GM19397 (cell line): ENCODE measurements at regions not wholly inside any gene's neighbourhood (a gene's known extent, or its start where the extent isn't known, plus 50 kb on each side); places are given as distances from the start of the nearest gene placed in this dataset.
"Not testable (repeated sequence)": the region's sequence is repeated elsewhere in the genome, so short reads cannot be mapped to it uniquely, and the experiment has no call there.

ENCODE experiments used
- ATAC-seq: cut with Tn5 transposase; IDR thresholded peaks from one replicate; pipeline ENCODE4 v1.9.1; 2021; ENCODE audit warnings: mild to moderate bottlenecking, moderate library complexity; ENCODE audit not compliant: unreplicated experiment

GRCh38 chr4:60913671-60914070, 286.5 kb upstream of the ADGRL3 start:
- no peak for ATAC-seq

GRCh38 chr4:60921735-60922134, 278.4 kb upstream of the ADGRL3 start:
- not testable (repeated sequence) for ATAC-seq

- no peak for ATAC-seq
These were observed 277.1 kb upstream of the ADGRL3 start for GRCh38 chr4:60923075-60923474.

- no peak for ATAC-seq
These were observed 273.5 kb upstream of the ADGRL3 start for GRCh38 chr4:60926624-60927023.

GRCh38 chr4:60930866-60931265, 269.3 kb upstream of the ADGRL3 start:
- ATAC-seq: no peak

GRCh38 chr4:60934566-60935295, 265.4 kb upstream of the ADGRL3 start:
- no peak for ATAC-seq

- no peak for ATAC-seq
These were observed 261.9 kb upstream of the ADGRL3 start for GRCh38 chr4:60938181-60938580.

- ATAC-seq: no peak
These were observed 261.5 kb upstream of the ADGRL3 start for GRCh38 chr4:60938621-60939020.

- ATAC-seq: no peak
These were observed 256.1 kb upstream of the ADGRL3 start for GRCh38 chr4:60944060-60944459.

- no peak for ATAC-seq
These were observed 254.5 kb upstream of the ADGRL3 start for GRCh38 chr4:60945641-60946040.

- ATAC-seq: no peak
These were observed 252.1 kb upstream of the ADGRL3 start for GRCh38 chr4:60948008-60948407.

GRCh38 chr4:60952921-60953320, 247.2 kb upstream of the ADGRL3 start:
- no peak for ATAC-seq

GRCh38 chr4:60953826-60954225, 246.3 kb upstream of the ADGRL3 start:
- no peak for ATAC-seq

GRCh38 chr4:60962286-60962685, 237.8 kb upstream of the ADGRL3 start:
- no peak for ATAC-seq

- no peak for ATAC-seq
These were observed 218.6 kb upstream of the ADGRL3 start for GRCh38 chr4:60981534-60981933.

- ATAC-seq: no peak
These were observed 211.0 kb upstream of the ADGRL3 start for GRCh38 chr4:60989141-60989540.

GRCh38 chr4:60992037-60992436, 208.1 kb upstream of the ADGRL3 start:
- no peak for ATAC-seq

GRCh38 chr4:61003301-61003700, 196.8 kb upstream of the ADGRL3 start:
- no peak for ATAC-seq

- no peak for ATAC-seq
These were observed 195.4 kb upstream of the ADGRL3 start for GRCh38 chr4:61004651-61005170.

- ATAC-seq: no peak
These were observed 189.1 kb upstream of the ADGRL3 start for GRCh38 chr4:61011051-61011450.

GRCh38 chr4:61011936-61012335, 188.2 kb upstream of the ADGRL3 start:
- ATAC-seq: not testable (repeated sequence)

- ATAC-seq: no peak
These were observed 175.5 kb upstream of the ADGRL3 start for GRCh38 chr4:61024610-61025009.

- ATAC-seq: no peak
These were observed 172.2 kb upstream of the ADGRL3 start for GRCh38 chr4:61027939-61028338.
